Small intestine (tissue), 7 donors: ENCODE measurements at regions not wholly inside any gene's neighbourhood (a gene's known extent, or its start where the extent isn't known, plus 50 kb on each side); places are given as distances from the start of the nearest gene placed in this dataset.

ENCODE experiments used
- DNase-seq, 2 donors: peaks; one replicate each; pipeline versions ENCODE4 v3.0.0 to v3.0.0-alpha.2; 2013
- FAIRE-seq: peaks from 2 replicates; lab custom pipeline; 2012; peaks lifted over from hg19 to GRCh38; lab: Jason Lieb, UNC
- H3K27ac ChIP-seq, 3 donors: one replicate each; pipeline ENCODE4 v1.5.1; 2013; ENCODE audit warnings: low read length in 2 of 3, mild to moderate bottlenecking in 2 of 3, control low read depth in 1 of 3, inconsistent platforms in 1 of 3, low read depth in 1 of 3, moderate library complexity in 1 of 3
- H3K27me3 ChIP-seq, 3 donors: one replicate each; pipeline ENCODE4 v1.6.1; 2013; ENCODE audit warnings: low read length in 3 of 3, inconsistent platforms in 1 of 3; ENCODE audit not compliant: control insufficient read depth in 3 of 3, insufficient read depth in 3 of 3
- H3K36me3 ChIP-seq, 3 donors: one replicate each; pipeline ENCODE4 v1.6.1; 2013; ENCODE audit warnings: low read length in 3 of 3, inconsistent platforms in 1 of 3, low read depth in 1 of 3, mild to moderate bottlenecking in 1 of 3, moderate library complexity in 1 of 3; ENCODE audit not compliant: control insufficient read depth in 3 of 3, insufficient read depth in 2 of 3
- H3K4me1 ChIP-seq, 3 donors: one replicate each; pipeline ENCODE4 v1.6.1; 2013; ENCODE audit warnings: low read length in 2 of 3, inconsistent platforms in 1 of 3, low read depth in 1 of 3, mild to moderate bottlenecking in 1 of 3, moderate library complexity in 1 of 3; ENCODE audit not compliant: control insufficient read depth in 3 of 3, insufficient read depth in 2 of 3
- H3K4me3 ChIP-seq, 3 donors: one replicate each; pipeline ENCODE4 v1.5.1; 2013; ENCODE audit warnings: low read length in 3 of 3, control low read depth in 1 of 3, inconsistent platforms in 1 of 3, low read depth in 1 of 3, mild to moderate bottlenecking in 1 of 3, moderate library complexity in 1 of 3
- H3K9me3 ChIP-seq, 2 donors: one replicate each; pipeline ENCODE4 v1.6.1; 2013; ENCODE audit warnings: low read depth in 1 of 2, low read length in 1 of 2; ENCODE audit not compliant: control insufficient read depth in 2 of 2, insufficient read depth in 1 of 2
- WGBS, 3 donors: extraction: QIAGEN DNeasy Blood & Tissue Kit; methylation state at CpG; one replicate each; pipeline ENCODE4 v1.1.7; 2013; 5-methylcytosine and 5-hydroxymethylcytosine counted together
- donor health status: healthy with polysubstance abuse.
- donor health status: control.
- donor health status: control.
- donor health status: Bipolar disorder and iron deficiency.
- donor health status: healthy.

DNA sequence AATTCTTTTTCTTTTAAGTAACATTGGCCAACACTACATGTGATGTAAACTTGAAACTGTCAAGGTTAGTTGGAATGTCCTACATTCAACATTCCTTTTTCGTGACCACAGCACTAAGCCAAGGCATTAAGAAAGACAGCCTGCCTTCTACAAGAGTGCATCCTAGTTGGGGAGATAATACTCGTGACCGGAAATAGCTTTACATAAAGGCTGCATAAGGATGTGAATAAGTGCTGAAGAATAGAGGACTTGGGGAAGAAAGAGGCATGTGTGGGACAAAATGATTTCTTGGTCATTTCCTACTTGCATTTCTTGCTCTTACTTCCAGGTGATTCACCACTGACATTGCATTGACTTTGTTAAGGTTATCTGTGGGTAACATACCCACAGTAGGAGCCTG lies 282.0 kb downstream of the DMRT2 start:
- FAIRE-seq: no peak
- Histone ChIP-seq H3K27me3 (no peaks in the 10 kb centered on the region), H3K36me3 (no peaks in the 10 kb centered on the region), H3K9me3 (no peaks in the 10 kb centered on the region), H3K4me3 (no peak overlapping the region), H3K4me1 (no peaks in the 10 kb centered on the region), H3K27ac (no peak overlapping the region)
- 50 to 69% (median 67%) methylated on average over 3 of the region's 3 CpGs for WGBS, 3 donors
- DNase-seq: no peak

GRCh38 chr9:1335174-1335573 lies 285.0 kb downstream of the DMRT2 start:
- 68 to 82% (median 72%) methylated on average over 4 of the region's 4 CpGs for WGBS, 3 donors
- no peak for FAIRE-seq

GRCh38 chr9:1337169-1337568 lies 287.0 kb downstream of the DMRT2 start:
- Histone ChIP-seq H3K4me1 (no peaks in the 10 kb centered on the region), H3K9me3 (no peaks in the 10 kb centered on the region), H3K4me3 (no peak overlapping the region), H3K27me3 (no peaks in the 10 kb centered on the region), H3K36me3 (no peaks in the 10 kb centered on the region), H3K27ac (no peak overlapping the region)
- DNase-seq (no peak), FAIRE-seq (no peak)
- 10 to 43% (median 19%) methylated on average over 2 of the region's 2 CpGs for WGBS, 3 donors

More at GRCh38 chr9:1335174-1335573, 285.0 kb downstream of the DMRT2 start:
- H3K4me3 ChIP-seq: no peak overlapping the region
- no peak for DNase-seq
- no peaks in the 10 kb centered on the region for H3K36me3 ChIP-seq
- H3K9me3 ChIP-seq: no peaks in the 10 kb centered on the region
- H3K4me1 ChIP-seq: no peaks in the 10 kb centered on the region
- H3K27ac ChIP-seq: no peak overlapping the region
- H3K27me3 ChIP-seq: no peaks in the 10 kb centered on the region

GRCh38 chr9:1340390-1340789 lies 290.2 kb downstream of the DMRT2 start:
- Histone ChIP-seq H3K9me3 (no peaks in the 10 kb centered on the region), H3K27me3 (no peaks in the 10 kb centered on the region), H3K27ac (no peak overlapping the region), H3K4me1 (no peaks in the 10 kb centered on the region), H3K36me3 (no peaks in the 10 kb centered on the region), H3K4me3 (no peak overlapping the region)
- DNase-seq (no peak), FAIRE-seq (no peak)

DNA sequence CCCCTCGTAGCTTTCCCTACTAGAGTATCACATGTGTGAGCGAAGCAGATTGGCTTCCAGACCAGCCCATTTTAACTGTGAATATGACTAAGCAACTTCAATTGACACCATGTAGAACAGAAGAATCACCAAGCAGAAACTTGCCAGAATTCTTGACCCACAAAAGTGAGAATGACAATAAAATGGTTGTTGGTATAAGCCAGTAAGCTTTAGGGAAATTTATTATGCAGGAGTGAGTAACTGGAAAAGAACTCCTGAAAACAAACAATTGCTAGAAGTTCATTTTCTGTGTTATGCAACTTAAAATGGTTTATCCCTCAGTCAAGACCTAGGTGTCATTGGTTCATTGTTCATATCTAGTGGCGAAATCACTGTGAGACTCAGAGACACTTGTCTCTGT lies 303.1 kb downstream of the DMRT2 start:
- DNase-seq: no peak
- no peaks in the 10 kb centered on the region for H3K27me3 ChIP-seq
- no peaks in the 10 kb centered on the region for H3K4me1 ChIP-seq
- no peak overlapping the region for H3K27ac ChIP-seq
- H3K9me3 ChIP-seq: no peaks in the 10 kb centered on the region
- WGBS, 3 donors: 64 to 81% (median 71%) methylated on average over 3 of the region's 3 CpGs
- H3K4me3 ChIP-seq: no peak overlapping the region
- no peaks in the 10 kb centered on the region for H3K36me3 ChIP-seq
- no peak for FAIRE-seq

DNA sequence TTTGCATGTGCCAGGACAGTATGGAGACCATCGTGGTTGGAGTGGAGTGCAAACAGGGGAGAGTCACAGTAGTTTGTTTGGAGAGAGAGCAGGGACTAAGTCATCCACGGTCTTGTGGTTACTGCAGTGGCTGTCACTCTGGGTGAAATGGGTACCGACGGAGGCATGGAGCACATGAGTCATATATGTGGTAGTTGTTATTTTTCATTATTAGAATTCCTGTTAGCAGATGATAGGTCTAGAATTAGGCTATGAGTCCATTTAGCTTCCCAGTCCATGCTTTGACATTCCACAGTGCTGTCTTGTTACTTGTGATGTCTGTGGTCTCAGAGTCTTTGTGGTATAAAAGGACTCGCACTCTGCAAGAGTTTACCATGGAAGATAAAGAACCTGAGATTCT lies 303.9 kb downstream of the DMRT2 start:
- H3K9me3 ChIP-seq: no peaks in the 10 kb centered on the region
- H3K4me3 ChIP-seq: no peak overlapping the region
- DNase-seq (no peak), FAIRE-seq (no peak)
- no peak overlapping the region for H3K27ac ChIP-seq
- no peaks in the 10 kb centered on the region for H3K27me3 ChIP-seq
- 61 to 87% (median 65%) methylated on average over 5 of the region's 5 CpGs for WGBS, 3 donors
- no peaks in the 10 kb centered on the region for H3K4me1 ChIP-seq
- H3K36me3 ChIP-seq: no peaks in the 10 kb centered on the region

- Histone ChIP-seq H3K27ac (no peak overlapping the region), H3K4me3 (no peak overlapping the region), H3K27me3 (no peaks in the 10 kb centered on the region), H3K4me1 (no peaks in the 10 kb centered on the region), H3K36me3 (no peaks in the 10 kb centered on the region), H3K9me3 (no peaks in the 10 kb centered on the region)
- DNase-seq (no peak), FAIRE-seq (no peak)
- WGBS, 3 donors: 84 to 95% (median 88%) methylated on average over 4 of the region's 4 CpGs
Measured at GRCh38 chr9:1354606-1355005, 304.4 kb downstream of the DMRT2 start.

DNA sequence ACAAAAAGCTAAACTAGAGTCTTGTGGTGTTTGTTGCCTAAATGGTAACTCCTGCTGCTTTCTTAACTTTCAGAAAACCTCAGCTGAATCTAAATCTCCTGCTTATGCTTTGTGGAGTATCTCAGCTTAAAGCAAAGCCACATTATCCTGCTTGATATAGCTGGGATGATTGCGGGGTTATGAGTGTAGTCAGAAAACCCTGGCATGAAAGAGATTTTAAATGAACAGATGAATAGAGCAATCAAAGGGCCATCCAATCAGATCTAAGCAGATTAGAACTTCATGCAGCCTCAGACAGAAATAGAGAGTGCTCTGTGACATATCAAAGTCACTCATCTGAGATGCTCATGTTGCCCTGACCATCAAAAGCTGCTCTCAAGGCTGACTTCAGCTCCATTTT lies 305.5 kb downstream of the DMRT2 start:
- FAIRE-seq (no peak), DNase-seq (no peak)
- no peak overlapping the region for H3K27ac ChIP-seq
- H3K4me1 ChIP-seq: no peaks in the 10 kb centered on the region
- H3K36me3 ChIP-seq: no peaks in the 10 kb centered on the region
- H3K4me3 ChIP-seq: no peak overlapping the region
- no peaks in the 10 kb centered on the region for H3K9me3 ChIP-seq
- WGBS, 3 donors: 61 to 90% (median 86%) methylated on average over 1 of the region's 1 CpG
- H3K27me3 ChIP-seq: no peaks in the 10 kb centered on the region

DNA sequence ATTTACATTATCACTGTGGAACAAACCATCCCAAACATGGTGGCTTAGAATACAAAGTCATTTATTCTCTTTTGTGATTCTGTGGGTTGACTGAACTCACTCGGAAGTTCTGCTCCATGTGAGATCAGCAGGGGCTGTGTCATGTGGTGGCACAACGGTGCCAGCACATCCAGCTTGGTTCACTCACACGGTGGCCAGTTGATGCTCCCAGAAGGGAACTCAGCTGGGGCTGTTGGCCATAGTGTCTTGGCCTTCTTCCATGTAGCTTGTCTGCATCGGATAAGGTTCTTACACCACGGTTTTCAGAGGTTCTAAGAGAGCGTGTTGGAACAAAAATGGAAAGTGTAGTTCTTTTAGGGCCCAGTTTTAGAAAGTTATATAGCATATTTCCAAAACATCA lies 312.7 kb downstream of the DMRT2 start:
- FAIRE-seq (no peak), DNase-seq (no peak)
- 79 to 86% (median 83%) methylated on average over 6 of the region's 6 CpGs for WGBS, 3 donors
- Histone ChIP-seq H3K9me3 (no peaks in the 10 kb centered on the region), H3K4me3 (no peak overlapping the region), H3K27ac (no peak overlapping the region), H3K27me3 (no peaks in the 10 kb centered on the region), H3K4me1 (no peaks in the 10 kb centered on the region), H3K36me3 (no peaks in the 10 kb centered on the region)
